Colonic mucosa (tissue), 4 donors: ENCODE measurements at regions not wholly inside any gene's neighbourhood (a gene's known extent, or its start where the extent isn't known, plus 50 kb on each side); places are given as distances from the start of the nearest gene placed in this dataset.
"Not testable (repeated sequence)": the region's sequence is repeated elsewhere in the genome, so short reads cannot be mapped to it uniquely, and the experiment has no call there.

ENCODE experiments used
- DNase-seq: peaks from one replicate; pipeline ENCODE4 v3.0.0-alpha.2; 2020
- H3K27ac ChIP-seq: fragments of 200-600 bp; one replicate; pipeline ENCODE4 v1.8.0; 2021
- H3K27me3 ChIP-seq: fragments of 200-600 bp; one replicate; pipeline ENCODE4 v1.8.0; 2021
- H3K36me3 ChIP-seq: fragments of 200-600 bp; one replicate; pipeline ENCODE4 v1.8.0; 2021
- H3K4me1 ChIP-seq: fragments of 200-600 bp; one replicate; pipeline ENCODE4 v1.8.0; 2021; ENCODE audit warnings: mild to moderate bottlenecking
- H3K4me3 ChIP-seq: fragments of 200-600 bp; one replicate; pipeline ENCODE4 v1.8.0; 2021
- H3K9ac ChIP-seq, 2 donors: one replicate each; pipeline ENCODE4 v1.7.0; 2013; ENCODE audit warnings: control low read depth in 2 of 2, low read depth in 2 of 2, low read length in 2 of 2
- H3K9me3 ChIP-seq: fragments of 200-600 bp; one replicate; pipeline ENCODE4 v1.8.0; 2021
- intact Hi-C: fragments of 100-400 bp; cut with DNase I; formaldehyde crosslinking; loops from one replicate; pipeline ENCODE4 v1.14.1; 2022
- TF ChIP-seq, protein P1 (sequence below): fragments of 200-600 bp; IDR thresholded peaks from one replicate; pipeline ENCODE4 v1.8.0; 2022; ENCODE audit warnings: antibody characterized with exemption, mild to moderate bottlenecking
- donor health status: healthy.
- donor health status: DM: no; HTN: no; CAD: no.
- donor health status: DM: no; HTN: no; CAD: no.

DNA sequence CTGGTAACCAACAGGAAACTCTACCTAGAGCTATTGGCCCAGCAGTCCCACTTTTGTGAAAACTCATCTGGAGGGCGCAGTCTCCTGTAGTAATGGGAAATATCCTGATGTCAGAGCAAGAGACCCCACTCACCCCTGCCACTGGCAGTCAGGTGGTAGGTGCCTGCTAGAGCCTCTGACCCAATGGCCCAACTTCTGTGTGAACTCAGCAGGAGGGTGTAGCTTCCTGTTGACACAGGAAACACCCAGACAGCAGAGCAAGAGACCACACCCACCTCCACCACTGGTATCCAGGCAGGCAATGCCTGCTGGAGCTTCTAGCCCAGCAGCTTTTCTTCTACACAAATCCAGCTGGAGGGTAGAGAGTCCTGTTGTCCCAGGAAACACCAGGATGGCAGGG is 1176.8 kb upstream of the PRR20A start:
- Histone ChIP-seq H3K9ac (no peak overlapping the region), H3K36me3 (no peaks in the 10 kb centered on the region), H3K9me3 (no peaks in the 10 kb centered on the region), H3K4me3 (no peak overlapping the region), H3K27me3 (no peaks in the 10 kb centered on the region), H3K27ac (no peak overlapping the region), H3K4me1 (no peaks in the 10 kb centered on the region)
- TF ChIP-seq, protein P1, sequence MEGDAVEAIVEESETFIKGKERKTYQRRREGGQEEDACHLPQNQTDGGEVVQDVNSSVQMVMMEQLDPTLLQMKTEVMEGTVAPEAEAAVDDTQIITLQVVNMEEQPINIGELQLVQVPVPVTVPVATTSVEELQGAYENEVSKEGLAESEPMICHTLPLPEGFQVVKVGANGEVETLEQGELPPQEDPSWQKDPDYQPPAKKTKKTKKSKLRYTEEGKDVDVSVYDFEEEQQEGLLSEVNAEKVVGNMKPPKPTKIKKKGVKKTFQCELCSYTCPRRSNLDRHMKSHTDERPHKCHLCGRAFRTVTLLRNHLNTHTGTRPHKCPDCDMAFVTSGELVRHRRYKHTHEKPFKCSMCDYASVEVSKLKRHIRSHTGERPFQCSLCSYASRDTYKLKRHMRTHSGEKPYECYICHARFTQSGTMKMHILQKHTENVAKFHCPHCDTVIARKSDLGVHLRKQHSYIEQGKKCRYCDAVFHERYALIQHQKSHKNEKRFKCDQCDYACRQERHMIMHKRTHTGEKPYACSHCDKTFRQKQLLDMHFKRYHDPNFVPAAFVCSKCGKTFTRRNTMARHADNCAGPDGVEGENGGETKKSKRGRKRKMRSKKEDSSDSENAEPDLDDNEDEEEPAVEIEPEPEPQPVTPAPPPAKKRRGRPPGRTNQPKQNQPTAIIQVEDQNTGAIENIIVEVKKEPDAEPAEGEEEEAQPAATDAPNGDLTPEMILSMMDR, result no peak
- no peak for DNase-seq
- intact Hi-C loops, result no loop called here

DNA sequence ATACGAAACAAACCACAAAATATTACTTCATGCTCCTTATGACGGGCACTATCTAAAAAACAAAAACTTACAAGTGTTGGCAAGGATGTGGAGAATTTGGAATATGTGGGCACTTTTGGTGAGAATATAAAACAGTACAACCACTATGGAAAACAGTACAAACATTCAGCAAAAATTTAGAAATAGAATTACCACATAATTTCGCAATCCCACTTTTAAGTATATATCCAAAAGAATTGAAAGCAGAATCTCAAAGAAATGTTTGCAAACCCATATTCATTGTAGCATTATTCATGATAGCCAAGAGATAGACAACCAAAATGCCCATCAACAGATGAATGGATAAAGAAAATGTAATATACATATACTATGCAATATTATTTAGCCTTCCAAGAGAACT is 1173.7 kb upstream of the PRR20A start:
- intact Hi-C loops, result no loop called here
- Histone ChIP-seq H3K9me3 (no peaks in the 10 kb centered on the region), H3K4me1 (no peaks in the 10 kb centered on the region)

DNA sequence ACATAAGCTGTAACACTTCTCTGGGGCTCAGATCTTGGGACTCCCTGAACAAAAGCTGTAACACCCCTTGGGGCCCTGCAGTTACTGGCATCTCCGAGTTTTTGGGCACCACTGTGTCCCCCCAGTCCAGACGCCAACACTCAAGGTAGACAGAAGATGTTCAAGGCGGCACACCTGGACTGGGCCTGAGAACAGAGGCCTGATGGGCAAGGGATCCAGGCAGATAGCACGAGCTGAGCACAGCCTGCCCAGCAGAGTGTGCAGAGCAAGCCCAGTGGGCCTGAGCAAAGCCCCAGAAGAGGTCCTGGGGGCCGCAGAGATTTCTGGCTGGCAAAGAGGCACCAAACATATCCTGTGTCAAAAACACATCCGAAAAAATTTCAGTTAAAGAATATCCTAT is 1163.3 kb upstream of the PRR20A start:
- Histone ChIP-seq H3K9ac (no peak overlapping the region), H3K4me1 (no peaks in the 10 kb centered on the region), H3K9me3 (no peaks in the 10 kb centered on the region), H3K4me3 (no peak overlapping the region), H3K36me3 (no peaks in the 10 kb centered on the region), H3K27me3 (no peaks in the 10 kb centered on the region), H3K27ac (no peak overlapping the region)
- no peak for DNase-seq
- TF ChIP-seq, protein P1, result no peak
- intact Hi-C loops, result no loop called here

More for the DNA sequence above, 1173.7 kb upstream of the PRR20A start:
- no peak overlapping the region for H3K27ac ChIP-seq
- DNase-seq, result no peak
- no peak overlapping the region for H3K4me3 ChIP-seq
- H3K27me3 ChIP-seq, result no peaks in the 10 kb centered on the region
- TF ChIP-seq, protein P1, result no peak
- no peaks in the 10 kb centered on the region for H3K36me3 ChIP-seq
- no peak overlapping the region for H3K9ac ChIP-seq

DNA sequence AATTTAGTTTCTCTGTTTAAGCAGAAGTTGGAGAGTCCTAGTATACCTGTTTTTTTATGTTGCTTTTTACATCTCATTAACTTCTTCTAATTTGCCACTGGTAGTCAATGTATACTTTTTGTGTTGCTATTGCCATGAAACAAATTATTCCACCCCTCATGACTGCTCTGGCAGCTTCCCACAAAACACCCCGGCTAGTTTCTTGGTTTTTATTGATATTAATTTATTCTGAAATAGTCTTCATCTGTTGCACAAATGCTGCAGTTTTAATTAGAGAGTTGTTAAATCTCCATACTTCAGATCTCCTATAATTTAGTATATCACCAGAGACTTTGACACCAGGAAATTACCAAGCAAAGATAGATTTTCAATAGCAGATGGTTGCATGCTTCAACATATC is 1159.3 kb upstream of the PRR20A start:
- no peaks in the 10 kb centered on the region for H3K27me3 ChIP-seq
- DNase-seq, result no peak
- intact Hi-C loops, result no loop called here
- no peak overlapping the region for H3K9ac ChIP-seq
- no peaks in the 10 kb centered on the region for H3K36me3 ChIP-seq
- H3K27ac ChIP-seq, result no peak overlapping the region
- H3K4me1 ChIP-seq, result no peaks in the 10 kb centered on the region
- H3K4me3 ChIP-seq, result no peak overlapping the region
- H3K9me3 ChIP-seq, result no peaks in the 10 kb centered on the region
- TF ChIP-seq, protein P1, result no peak

DNA sequence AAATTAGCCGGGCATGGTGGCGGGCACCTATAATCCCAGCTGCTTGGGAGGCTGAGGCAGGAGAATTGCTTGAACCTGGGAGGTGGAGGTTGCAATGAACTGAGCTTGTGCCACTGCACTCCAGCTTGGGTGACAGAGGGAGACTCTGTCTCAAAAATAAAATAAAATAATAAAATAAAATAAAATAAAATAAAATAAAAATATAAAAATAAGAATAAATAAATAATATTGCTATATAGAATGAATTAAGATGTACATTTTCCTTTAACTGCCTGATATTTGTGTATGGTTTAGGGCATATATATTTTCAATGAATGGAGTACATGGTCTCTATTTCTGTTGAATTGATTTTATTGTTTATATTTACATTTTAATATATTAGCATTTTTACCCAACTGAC is 1156.7 kb upstream of the PRR20A start:
- not testable (repeated sequence) for H3K27me3 ChIP-seq

DNA sequence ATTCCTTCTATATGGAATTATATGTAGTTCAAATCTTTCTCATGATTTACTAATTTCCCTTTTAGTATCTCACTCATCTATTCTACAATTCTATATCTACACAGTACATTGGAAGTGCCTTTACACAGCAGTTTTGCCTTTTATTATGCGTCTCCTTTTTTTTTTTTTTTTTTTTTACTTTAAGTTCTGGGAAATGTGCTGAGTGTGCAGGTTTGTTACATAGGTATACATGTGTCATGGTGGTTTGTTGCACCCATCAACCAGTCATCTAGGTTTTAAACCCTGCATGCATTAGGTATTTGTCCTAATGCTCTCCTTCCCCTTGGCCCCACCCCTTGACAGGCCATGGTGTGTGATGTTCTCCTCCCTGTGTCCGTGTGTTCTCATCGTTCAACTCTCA is 1150.1 kb upstream of the PRR20A start:
- Histone ChIP-seq H3K27me3 (no peaks in the 10 kb centered on the region), H3K9me3 (no peaks in the 10 kb centered on the region), H3K4me1 (no peaks in the 10 kb centered on the region), H3K9ac (no peak overlapping the region), H3K27ac (no peak overlapping the region), H3K4me3 (no peak overlapping the region), H3K36me3 (no peaks in the 10 kb centered on the region)
- DNase-seq, result no peak
- intact Hi-C loops, result no loop called here
- TF ChIP-seq, protein P1, result no peak

More for the DNA sequence above, 1156.7 kb upstream of the PRR20A start:
- H3K27ac ChIP-seq, H3K4me1 ChIP-seq, H3K9me3 ChIP-seq, H3K36me3 ChIP-seq, DNase-seq, H3K4me3 ChIP-seq, intact Hi-C loops, H3K9ac ChIP-seq: not testable (repeated sequence)
